ENCODE measurements at regions not wholly inside any gene's neighbourhood (a gene's known extent, or its start where the extent isn't known, plus 50 kb on each side); places are given as distances from the start of the nearest gene placed in this dataset.
"Not testable (repeated sequence)": the region's sequence is repeated elsewhere in the genome, so short reads cannot be mapped to it uniquely, and the experiment has no call there.

GRCh38 chr5:57727591-57727990 is 245.0 kb upstream of the ACTBL2 start:
- no peak for DNase-seq

GRCh38 chr5:57725658-57726504 is 243.3 kb upstream of the ACTBL2 start:
- no peak for DNase-seq

GRCh38 chr5:57724836-57725235 is 242.2 kb upstream of the ACTBL2 start:
- DNase-seq, result peak; percentile 37

GRCh38 chr5:57721226-57721625 is 238.6 kb upstream of the ACTBL2 start:
- DNase-seq, result no peak

- DNase-seq, result no peak
Observed at GRCh38 chr5:57720656-57721055, 238.0 kb upstream of the ACTBL2 start.

DNA sequence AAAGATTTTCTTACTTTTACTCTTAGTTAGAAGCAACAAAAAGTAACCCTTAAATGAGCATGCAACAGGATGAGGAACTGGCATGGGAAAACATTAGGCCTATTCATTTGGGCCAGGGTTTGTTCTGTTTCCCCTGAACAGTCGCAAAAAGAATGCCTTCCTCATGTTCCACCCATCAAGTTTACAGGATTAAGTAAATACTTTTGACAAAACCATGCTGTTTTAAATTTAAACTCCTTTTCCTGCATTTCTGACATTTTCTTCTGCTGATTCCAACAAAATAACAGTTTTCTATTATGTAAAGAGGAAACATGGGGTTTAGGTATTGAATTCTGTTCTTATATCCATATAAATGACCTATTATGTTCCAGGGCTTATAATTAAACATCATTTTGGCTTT is 236.6 kb upstream of the ACTBL2 start:
- no peak for DNase-seq

- no peak for DNase-seq
Observed at GRCh38 chr5:57718155-57718554, 235.5 kb upstream of the ACTBL2 start.

DNA sequence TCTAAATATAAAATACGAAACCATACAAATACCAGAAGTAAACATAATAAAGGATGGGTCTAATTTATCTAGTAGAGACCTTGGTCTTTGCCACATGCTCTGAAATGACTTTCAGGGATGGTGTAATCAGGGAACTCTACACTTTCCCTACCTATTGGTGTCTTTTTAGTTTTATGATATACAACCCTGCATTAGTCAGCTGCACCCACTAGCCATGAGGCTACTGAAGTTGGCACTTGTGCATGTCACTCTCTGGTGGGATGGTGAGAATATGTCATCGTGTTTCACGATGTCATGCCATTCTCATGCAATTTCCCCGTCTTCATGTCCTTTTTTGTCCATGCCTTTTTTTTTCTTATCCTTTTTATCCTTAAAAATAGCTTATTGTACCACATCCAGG is 234.9 kb upstream of the ACTBL2 start:
- DNase-seq, result no peak

GRCh38 chr5:57716661-57717060 is 234.1 kb upstream of the ACTBL2 start:
- no peak for DNase-seq

GRCh38 chr5:57715296-57715695 is 232.7 kb upstream of the ACTBL2 start:
- no peak for DNase-seq

GRCh38 chr5:57713535-57713934 is 230.9 kb upstream of the ACTBL2 start:
- not testable (repeated sequence) for DNase-seq

GRCh38 chr5:57711946-57712345 is 229.3 kb upstream of the ACTBL2 start:
- no peak for DNase-seq

DNA sequence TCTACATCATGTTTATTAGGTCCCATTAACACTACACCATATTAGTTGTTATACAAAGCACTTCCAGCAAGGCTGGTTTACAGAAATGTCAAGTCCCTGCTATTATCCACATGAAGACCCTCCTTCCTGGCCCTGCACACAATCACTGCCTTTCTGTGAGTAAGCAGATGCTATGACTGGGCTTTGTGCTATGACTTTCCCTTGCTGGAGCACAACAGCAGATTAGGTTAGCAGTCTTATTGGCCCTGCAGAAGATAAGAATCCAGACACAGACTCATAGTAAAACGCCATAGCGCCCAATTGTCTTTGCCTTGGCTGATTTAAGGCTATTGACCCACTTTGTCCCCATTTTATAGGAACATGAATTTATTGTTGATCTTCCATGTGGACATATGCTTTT is 228.9 kb upstream of the ACTBL2 start:
- no peak for DNase-seq

DNA sequence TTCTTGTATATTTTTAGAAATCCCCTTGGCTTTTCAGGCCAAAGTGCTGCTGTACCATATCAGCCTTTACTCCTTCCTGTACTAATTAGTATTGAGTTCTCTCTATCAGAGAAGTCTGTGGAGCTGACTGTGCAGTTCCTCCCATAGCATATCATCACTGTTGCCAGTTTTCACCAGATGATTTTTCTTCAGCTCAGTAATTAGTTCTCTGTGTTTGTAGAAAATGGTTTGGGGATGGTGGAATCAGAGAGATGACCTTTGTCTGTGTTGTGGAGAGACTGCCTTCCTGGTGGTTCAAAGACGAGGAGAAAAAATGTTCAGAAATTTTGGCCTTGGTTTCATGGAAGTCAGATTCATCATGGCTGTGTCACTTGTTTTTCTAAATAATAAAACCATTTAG is 227.5 kb upstream of the ACTBL2 start:
- no peak for DNase-seq

- no peak for DNase-seq
Observed at GRCh38 chr5:57705769-57706168, 223.2 kb upstream of the ACTBL2 start.

- no peak for DNase-seq
Observed at GRCh38 chr5:57703721-57704120, 221.1 kb upstream of the ACTBL2 start.

GRCh38 chr5:57700484-57700883 is 217.9 kb upstream of the ACTBL2 start:
- no peak for DNase-seq

- no peak for DNase-seq
Observed at GRCh38 chr5:57700072-57700471, 217.5 kb upstream of the ACTBL2 start.

DNA sequence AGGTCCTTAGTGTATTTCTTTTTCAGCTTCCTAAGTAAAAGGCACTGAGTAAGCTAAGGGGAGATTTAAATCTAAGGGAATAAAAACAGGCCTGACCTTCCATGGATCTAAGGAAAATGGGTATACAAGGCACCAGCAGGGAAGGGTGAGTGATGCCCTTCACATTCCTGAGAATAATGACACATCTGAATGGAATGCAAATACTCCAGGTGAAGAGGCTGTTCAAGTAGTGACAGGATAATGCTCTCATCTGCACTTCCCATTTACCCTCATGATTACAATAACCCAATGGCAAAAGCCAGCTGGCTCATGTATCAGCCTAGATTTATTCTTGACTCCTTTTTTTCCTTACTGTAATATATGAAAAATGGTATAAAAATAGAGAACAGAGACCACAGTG is 216.2 kb upstream of the ACTBL2 start:
- DNase-seq, result peak; percentile 91

- DNase-seq, result no peak
Observed at GRCh38 chr5:57698086-57698485, 215.5 kb upstream of the ACTBL2 start.

GRCh38 chr5:57696825-57697570 is 214.4 kb upstream of the ACTBL2 start:
- no peak for DNase-seq

DNA sequence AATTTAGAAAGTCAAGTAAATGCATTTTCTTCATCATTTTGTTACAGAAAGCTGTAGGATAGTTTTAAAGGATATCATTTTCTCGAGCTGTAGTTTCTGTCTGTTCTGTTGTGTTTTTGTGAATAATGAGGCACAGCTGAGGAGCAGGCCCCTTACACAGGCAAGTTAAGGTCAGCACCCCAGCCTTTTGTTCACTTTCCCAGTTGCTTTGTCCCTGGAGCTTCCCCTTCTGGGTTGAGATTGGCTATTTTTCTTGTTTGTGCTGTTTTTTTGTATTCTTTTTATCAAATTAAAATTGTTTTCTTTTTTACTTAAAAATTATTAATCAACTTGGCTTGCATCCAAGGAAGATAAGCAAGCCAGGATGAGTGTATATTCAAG is 213.8 kb upstream of the ACTBL2 start:
- DNase-seq, result no peak

DNA sequence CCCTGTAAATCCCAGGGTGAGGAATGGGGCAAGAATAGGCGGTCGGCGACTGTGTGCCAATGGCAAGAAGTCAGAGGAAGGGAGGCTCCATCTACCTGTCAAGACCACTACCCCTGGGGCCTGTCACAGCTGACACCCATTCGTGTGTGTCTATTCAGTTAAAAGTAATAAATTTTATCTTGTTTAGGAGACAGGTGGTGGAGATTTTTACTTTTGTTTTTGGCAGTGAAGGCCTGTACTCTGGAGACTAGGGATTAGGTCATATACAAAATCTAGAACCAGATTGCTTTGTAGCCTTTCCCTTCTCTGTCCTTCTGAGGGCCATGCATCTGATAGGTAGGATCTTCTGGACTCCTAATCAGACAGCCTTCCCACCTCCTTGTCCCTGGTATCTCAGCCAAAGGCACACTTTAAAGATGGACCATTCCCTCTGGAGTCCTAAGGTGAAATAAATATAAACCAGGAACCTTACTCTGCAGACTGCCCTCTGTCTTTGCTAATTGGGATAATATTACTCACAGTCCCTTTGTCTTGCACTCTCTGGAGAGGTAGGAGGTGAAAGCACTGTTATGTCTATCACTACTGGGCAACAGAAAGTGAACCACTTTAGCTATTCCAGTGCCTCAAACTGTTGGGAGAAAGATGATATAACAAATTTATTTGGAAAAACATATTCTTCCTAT is 213.2 kb upstream of the ACTBL2 start:
- no peak for DNase-seq

DNA sequence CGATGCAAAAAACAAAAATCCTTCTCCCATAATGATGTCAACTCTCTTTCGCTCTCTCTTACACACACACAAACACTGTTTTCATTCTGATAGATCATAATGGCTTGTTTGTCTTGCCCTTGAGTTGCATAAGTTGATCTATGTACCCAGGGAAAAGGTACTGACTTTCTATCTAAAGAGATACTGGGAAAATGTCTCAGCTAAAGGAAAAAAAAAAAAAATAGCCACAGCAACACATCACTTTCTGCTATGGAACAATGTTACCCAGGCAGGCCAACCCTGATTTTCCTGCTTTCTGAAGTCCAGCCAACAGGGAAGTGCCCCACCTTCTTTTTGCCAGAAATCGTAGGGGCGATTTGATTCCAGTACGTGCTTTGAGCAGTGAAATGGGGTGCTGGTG is 212.6 kb upstream of the ACTBL2 start:
- DNase-seq, result no peak
